B cell (primary cell): ENCODE measurements at regions not wholly inside any gene's neighbourhood (a gene's known extent, or its start where the extent isn't known, plus 50 kb on each side); places are given as distances from the start of the nearest gene placed in this dataset.

Experiments
- ATAC-seq: fragments of 200-7000 bp; cut with Tn5 transposase; one replicate; pipeline ENCODE4 v1.10.0; 2021; ENCODE audit warnings: low read depth, mild to moderate bottlenecking, moderate number of reproducible peaks, moderate library complexity
- CTCF ChIA-PET: fragments of 350-600 bp; sonication (Branson Sonifier 250); formaldehyde crosslinking; loops from one replicate; lab custom pipeline; 2021; ENCODE audit warnings: antibody characterized with exemption, inconsistent platforms; lab: Charles Lee
- POLR2A ChIA-PET: fragments of 350-600 bp; sonication (Branson Sonifier 250); formaldehyde crosslinking; loops from one replicate; lab custom pipeline; 2021; ENCODE audit warnings: antibody characterized with exemption; lab: Charles Lee
- DNase-seq: peaks from one replicate; pipeline ENCODE4 v3.0.0; 2013
- H2AFZ ChIP-seq: 2 replicates; pipeline ENCODE4 v1.6.1; 2012; ENCODE audit warnings: mild to moderate bottlenecking, low read depth, low read length; ENCODE audit not compliant: insufficient read depth, poor library complexity, severe bottlenecking
- H3K27ac ChIP-seq, 2 donors: 1 replicate in 1 of 2; 2 replicates in 1 of 2; pipeline ENCODE4 v1.5.1; 2012 to 2013; ENCODE audit warnings: low read length in 2 of 2, mild to moderate bottlenecking in 2 of 2, moderate library complexity in 1 of 2
- H3K27me3 ChIP-seq, 4 experiments: fragments of 200-600 bp in 1 of 4; sonication (generic) in 1 of 4; replicated peaks in 1 of 4; 1 replicate in 2 of 4; 2 replicates in 2 of 4; pipeline versions ENCODE4 v1.6.1 to v1.7.0; 2013 to 2016; ENCODE audit warnings: low read length in 3 of 4, mild to moderate bottlenecking in 2 of 4, mixed read lengths in 1 of 4, moderate library complexity in 1 of 4; ENCODE audit not compliant: insufficient read depth in 4 of 4, control insufficient read depth in 3 of 4; ENCODE audit errors: control extremely low read depth in 1 of 4
- H3K36me3 ChIP-seq, 2 experiments: replicated peaks in 1 of 2; 1 replicate in 1 of 2; 2 replicates in 1 of 2; pipeline versions ENCODE4 v1.6.1 to v1.7.1; 2013; ENCODE audit warnings: low read length in 1 of 2; ENCODE audit not compliant: insufficient read depth in 2 of 2, control insufficient read depth in 1 of 2; ENCODE audit errors: control extremely low read depth in 1 of 2, extremely low read depth in 1 of 2
- H3K4me1 ChIP-seq, 2 donors: fragments of 200-600 bp in 1 of 2; sonication (generic) in 1 of 2; 1 replicate in 1 of 2; 2 replicates in 1 of 2; pipeline versions ENCODE4 v1.5.1 to v1.6.1; 2013 to 2017; ENCODE audit warnings: low read length in 2 of 2; ENCODE audit not compliant: control insufficient read depth in 2 of 2, insufficient read depth in 2 of 2
- H3K4me2 ChIP-seq: replicated peaks from 2 replicates; pipeline ENCODE3; 2012; ENCODE audit warnings: mild to moderate bottlenecking, low read depth, low read length; ENCODE audit not compliant: poor library complexity, severe bottlenecking
- H3K4me3 ChIP-seq, 5 experiments: fragments of 200-600 bp in 1 of 5; sonication (generic) in 1 of 5; 1 replicate in 3 of 5; 2 replicates in 2 of 5; pipeline versions ENCODE4 v1.5.1 to v1.7.0; 2011 to 2016; ENCODE audit warnings: low read length in 4 of 5, mild to moderate bottlenecking in 4 of 5, low read depth in 2 of 5, control low read depth in 1 of 5, moderate library complexity in 1 of 5; ENCODE audit not compliant: insufficient read depth in 1 of 5; ENCODE audit errors: control extremely low read depth in 1 of 5, extremely low read depth in 1 of 5
- H3K79me2 ChIP-seq: fragments of 200-600 bp; sonication (generic); one replicate; pipeline ENCODE4 v1.6.0; 2016; ENCODE audit warnings: low read length; ENCODE audit not compliant: control insufficient read depth, insufficient read depth
- H3K9ac ChIP-seq: fragments of 200-600 bp; sonication (generic); 2 replicates; pipeline ENCODE4 v1.6.1; 2017; ENCODE audit warnings: mild to moderate bottlenecking, low read length, moderate library complexity
- H3K9me3 ChIP-seq, 3 donors: one replicate each; pipeline versions ENCODE4 v1.6.1 to v1.7.1; 2013; ENCODE audit warnings: low read length in 2 of 3; ENCODE audit not compliant: control insufficient read depth in 2 of 3, insufficient read depth in 1 of 3; ENCODE audit errors: control extremely low read depth in 1 of 3
- H4K20me1 ChIP-seq: 2 replicates; pipeline ENCODE4 v1.6.0; 2012; ENCODE audit warnings: mild to moderate bottlenecking, low read length; ENCODE audit not compliant: insufficient read depth, control insufficient read depth, poor library complexity, severe bottlenecking
- H3K27ac Mint-ChIP-seq: one replicate; pipeline ENCODE4 v1.8.0; 2021; ENCODE audit warnings: mixed read lengths
- H3K27me3 Mint-ChIP-seq: one replicate; pipeline ENCODE4 v1.8.0; 2021; ENCODE audit warnings: mixed read lengths
- H3K4me1 Mint-ChIP-seq: one replicate; pipeline ENCODE4 v1.8.0; 2021; ENCODE audit warnings: mixed read lengths
- H3K4me3 Mint-ChIP-seq: one replicate; pipeline ENCODE4 v1.8.0; 2021; ENCODE audit warnings: mixed read lengths
- H3K9me3 Mint-ChIP-seq: one replicate; pipeline ENCODE4 v1.8.0; 2022; ENCODE audit warnings: mixed read lengths; ENCODE audit not compliant: insufficient read depth
- EZH2 ChIP-seq: IDR thresholded peaks from 2 replicates; pipeline ENCODE4 v1.6.1; 2012; ENCODE audit warnings: borderline replicate concordance, low read depth, mild to moderate bottlenecking, moderate library complexity, low read length; ENCODE audit not compliant: insufficient read depth, poor library complexity, severe bottlenecking
- WGBS: methylation state at CpG from one replicate; pipeline ENCODE4 v1.1.5; 2013; ENCODE audit warnings: missing lambda C conversion rate; ENCODE audit not compliant: insufficient coverage; 5-methylcytosine and 5-hydroxymethylcytosine counted together
- intact Hi-C: fragments of 100-400 bp; cut with micrococcal nuclease; formaldehyde crosslinking; loops from one replicate; pipeline ENCODE4 v1.10.0; 2022
- TF ChIP-seq, protein P1 (sequence below): fragments of 200-600 bp; IDR thresholded peaks from one replicate; pipeline ENCODE4 v1.8.0; 2022; ENCODE audit warnings: antibody characterized with exemption, mild to moderate bottlenecking

DNA sequence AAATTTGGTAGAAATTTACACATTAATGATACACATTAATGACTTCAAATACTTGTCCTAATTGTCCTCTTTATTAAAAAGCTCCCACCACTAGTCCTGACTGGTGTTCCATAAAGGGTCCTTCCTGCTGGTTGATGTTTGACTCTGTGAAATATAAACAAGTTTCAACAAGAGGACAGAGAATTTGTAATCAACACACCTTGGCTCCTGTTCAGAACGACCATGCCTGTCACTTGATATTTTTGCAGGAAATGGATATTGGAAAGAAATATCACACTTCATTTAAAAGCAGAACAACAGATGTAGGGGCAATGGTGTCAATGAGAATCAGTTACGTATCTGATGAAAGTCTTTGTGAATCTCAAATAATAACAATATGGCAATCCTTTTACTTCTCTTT is 211.7 kb downstream of the ENC1 start:
- no peaks in the 10 kb centered on the region for H4K20me1 ChIP-seq
- peaks cover 10% of the 10 kb centered on the region for H3K4me1 Mint-ChIP-seq
- no peaks in the 10 kb centered on the region for H3K36me3 ChIP-seq
- no peak overlapping the region for H3K9ac ChIP-seq
- POLR2A ChIA-PET: no interaction called here
- H3K27ac ChIP-seq: no peak overlapping the region
- H3K9me3 ChIP-seq: peaks cover 0 to 5% (median 0%) of the 10 kb centered on the region in 3 donors
- intact Hi-C loops: no loop called here
- H3K27me3 ChIP-seq: peaks cover 0 to 12% (median 6%) of the 10 kb centered on the region in 4 experiments
- no peak for TF ChIP-seq EZH2
- TF ChIP-seq, protein P1, sequence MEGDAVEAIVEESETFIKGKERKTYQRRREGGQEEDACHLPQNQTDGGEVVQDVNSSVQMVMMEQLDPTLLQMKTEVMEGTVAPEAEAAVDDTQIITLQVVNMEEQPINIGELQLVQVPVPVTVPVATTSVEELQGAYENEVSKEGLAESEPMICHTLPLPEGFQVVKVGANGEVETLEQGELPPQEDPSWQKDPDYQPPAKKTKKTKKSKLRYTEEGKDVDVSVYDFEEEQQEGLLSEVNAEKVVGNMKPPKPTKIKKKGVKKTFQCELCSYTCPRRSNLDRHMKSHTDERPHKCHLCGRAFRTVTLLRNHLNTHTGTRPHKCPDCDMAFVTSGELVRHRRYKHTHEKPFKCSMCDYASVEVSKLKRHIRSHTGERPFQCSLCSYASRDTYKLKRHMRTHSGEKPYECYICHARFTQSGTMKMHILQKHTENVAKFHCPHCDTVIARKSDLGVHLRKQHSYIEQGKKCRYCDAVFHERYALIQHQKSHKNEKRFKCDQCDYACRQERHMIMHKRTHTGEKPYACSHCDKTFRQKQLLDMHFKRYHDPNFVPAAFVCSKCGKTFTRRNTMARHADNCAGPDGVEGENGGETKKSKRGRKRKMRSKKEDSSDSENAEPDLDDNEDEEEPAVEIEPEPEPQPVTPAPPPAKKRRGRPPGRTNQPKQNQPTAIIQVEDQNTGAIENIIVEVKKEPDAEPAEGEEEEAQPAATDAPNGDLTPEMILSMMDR: no peak
- no peaks in the 10 kb centered on the region for H3K79me2 ChIP-seq
- no CpG with 5 or more reads among the region's 2 CpGs for whole genome bisulfite sequencing
- DNase-seq (no peak), ATAC-seq (no peak)
- H3K4me3 ChIP-seq: no peak overlapping the region
- H2AFZ ChIP-seq: no peak overlapping the region
- H3K4me2 ChIP-seq: no peak overlapping the region
- H3K4me3 Mint-ChIP-seq: no peak overlapping the region
- H3K4me1 ChIP-seq: peaks cover 11 to 13% of the 10 kb centered on the region in 2 donors
- H3K27ac Mint-ChIP-seq: no peak overlapping the region
- CTCF ChIA-PET: no interaction called here
- H3K27me3 Mint-ChIP-seq: peaks cover 47% of the 10 kb centered on the region
- H3K9me3 Mint-ChIP-seq: no peaks in the 10 kb centered on the region

DNA sequence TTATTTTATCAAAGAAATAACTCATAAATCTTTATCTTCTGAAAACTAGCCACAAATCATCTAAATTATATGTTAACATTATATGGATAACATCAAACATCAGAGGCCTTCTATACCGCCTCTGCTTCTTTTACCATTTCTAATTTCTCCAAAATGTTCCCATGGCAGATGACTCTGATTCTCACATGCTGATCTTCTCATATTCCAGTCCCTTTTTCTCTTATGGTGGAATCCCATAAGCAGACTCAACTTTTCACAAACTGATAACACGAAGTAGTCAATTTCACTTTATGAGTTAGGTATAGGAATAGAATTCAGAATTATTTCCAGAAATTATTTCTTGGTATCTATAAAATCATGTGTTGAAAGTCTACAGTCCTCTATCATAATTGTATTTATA is 212.3 kb downstream of the ENC1 start:
- no peaks in the 10 kb centered on the region for H3K9me3 Mint-ChIP-seq
- H2AFZ ChIP-seq: no peak overlapping the region
- H3K27ac Mint-ChIP-seq: no peak overlapping the region
- POLR2A ChIA-PET: no interaction called here
- intact Hi-C loops: no loop called here
- ATAC-seq (no peak), DNase-seq (no peak)
- WGBS: no CpG with 5 or more reads among the region's 2 CpGs
- H3K4me1 Mint-ChIP-seq: peaks cover 5% of the 10 kb centered on the region
- H3K9ac ChIP-seq: no peak overlapping the region
- H3K9me3 ChIP-seq: peaks cover 0 to 5% (median 0%) of the 10 kb centered on the region in 3 donors
- H3K27ac ChIP-seq: no peak overlapping the region
- peaks cover 0 to 12% (median 6%) of the 10 kb centered on the region in 4 experiments for H3K27me3 ChIP-seq
- CTCF ChIA-PET: no interaction called here
- no peaks in the 10 kb centered on the region for H4K20me1 ChIP-seq
- H3K4me2 ChIP-seq: no peak overlapping the region
- H3K4me3 ChIP-seq: no peak overlapping the region
- TF ChIP-seq, protein P1: no peak
- TF ChIP-seq EZH2: no peak
- no peaks in the 10 kb centered on the region for H3K36me3 ChIP-seq
- H3K4me1 ChIP-seq: peaks cover 5 to 7% of the 10 kb centered on the region in 2 donors
- H3K27me3 Mint-ChIP-seq: peaks cover 44% of the 10 kb centered on the region
- H3K79me2 ChIP-seq: no peaks in the 10 kb centered on the region
- no peak overlapping the region for H3K4me3 Mint-ChIP-seq
